CD14-positive monocyte (primary cell): ENCODE measurements at regions not wholly inside any gene's neighbourhood (a gene's known extent, or its start where the extent isn't known, plus 50 kb on each side); places are given as distances from the start of the nearest gene placed in this dataset.

ENCODE experiments used
- DNase-seq, 3 donors: peaks; one replicate each; pipeline ENCODE4 v3.0.0-alpha.2; 2011 to 2022
- H2AFZ ChIP-seq: 2 replicates; pipeline ENCODE4 v1.6.0; 2012; ENCODE audit warnings: mild to moderate bottlenecking, low read depth, low read length, inconsistent platforms; ENCODE audit not compliant: insufficient read depth, poor library complexity, severe bottlenecking
- H3K27ac ChIP-seq, 2 donors: 1 replicate in 1 of 2; 2 replicates in 1 of 2; pipeline ENCODE4 v1.5.1; 2012 to 2013; ENCODE audit warnings: low read length in 2 of 2, control low read depth in 1 of 2, inconsistent platforms in 1 of 2, low read depth in 1 of 2, mild to moderate bottlenecking in 1 of 2
- H3K27me3 ChIP-seq, 2 donors: one replicate each; pipeline versions ENCODE4 v1.6.0 to v1.6.1; 2011 to 2013; ENCODE audit warnings: low read length in 2 of 2; ENCODE audit not compliant: control insufficient read depth in 2 of 2, insufficient read depth in 2 of 2
- H3K36me3 ChIP-seq, 2 donors: replicated peaks in 1 of 2; 1 replicate in 1 of 2; 2 replicates in 1 of 2; pipeline versions ENCODE4 v1.5.1 to v1.6.1; 2012 to 2013; ENCODE audit warnings: low read length in 2 of 2, control low read depth in 1 of 2, inconsistent platforms in 1 of 2, mild to moderate bottlenecking in 1 of 2; ENCODE audit not compliant: insufficient read depth in 2 of 2, control insufficient read depth in 1 of 2
- H3K4me1 ChIP-seq, 2 donors: 1 replicate in 1 of 2; 2 replicates in 1 of 2; pipeline versions ENCODE4 v1.5.1 to v1.6.1; 2012 to 2013; ENCODE audit warnings: low read length in 2 of 2, control low read depth in 1 of 2, inconsistent platforms in 1 of 2, mild to moderate bottlenecking in 1 of 2, moderate library complexity in 1 of 2; ENCODE audit not compliant: insufficient read depth in 2 of 2, control insufficient read depth in 1 of 2
- H3K4me2 ChIP-seq: replicated peaks from 2 replicates; pipeline ENCODE3; 2012; ENCODE audit warnings: low read length, moderate library complexity, mild to moderate bottlenecking; ENCODE audit not compliant: poor library complexity, severe bottlenecking; ENCODE audit errors: extremely low read depth
- H3K4me3 ChIP-seq, 3 experiments: fragments of 200-600 bp in 1 of 3; sonication (generic) in 1 of 3; replicated peaks in 1 of 3; 1 replicate in 2 of 3; 2 replicates in 1 of 3; pipeline ENCODE4 v1.5.1; 2011 to 2013; ENCODE audit warnings: low read length in 3 of 3, mild to moderate bottlenecking in 3 of 3, control low read depth in 2 of 3, low read depth in 2 of 3, inconsistent platforms in 1 of 3, moderate library complexity in 1 of 3
- H3K79me2 ChIP-seq: 2 replicates; pipeline ENCODE4 v1.6.0; 2012; ENCODE audit warnings: mild to moderate bottlenecking, control low read depth, inconsistent platforms, low read length, moderate library complexity; ENCODE audit not compliant: insufficient read depth
- H3K9ac ChIP-seq: 2 replicates; pipeline ENCODE4 v1.6.0; 2017; ENCODE audit warnings: low read length, mild to moderate bottlenecking; ENCODE audit not compliant: insufficient read depth, poor library complexity, severe bottlenecking
- H3K9me3 ChIP-seq, 2 donors: replicated peaks in 1 of 2; 1 replicate in 1 of 2; 2 replicates in 1 of 2; pipeline versions ENCODE4 v1.5.1 to v1.6.1; 2012 to 2013; ENCODE audit warnings: low read length in 2 of 2, control low read depth in 1 of 2; ENCODE audit not compliant: control insufficient read depth in 1 of 2, insufficient read depth in 1 of 2
- H4K20me1 ChIP-seq: 2 replicates; pipeline ENCODE4 v1.6.0; 2012; ENCODE audit warnings: mild to moderate bottlenecking, low read length, control low read depth, moderate library complexity; ENCODE audit not compliant: insufficient read depth
- H3K27ac Mint-ChIP-seq, 7 donors: one replicate each; pipeline ENCODE4 v1.8.0; 2020; ENCODE audit warnings: mild to moderate bottlenecking in 7 of 7, mixed read lengths in 7 of 7, moderate library complexity in 6 of 7, inconsistent platforms in 2 of 7
- H3K27me3 Mint-ChIP-seq, 3 donors: one replicate each; pipeline ENCODE4 v1.8.0; 2021 to 2022; ENCODE audit warnings: low read depth in 3 of 3, mild to moderate bottlenecking in 3 of 3, mixed read lengths in 3 of 3, moderate library complexity in 3 of 3, inconsistent platforms in 1 of 3
- H3K36me3 Mint-ChIP-seq, 2 donors: one replicate each; pipeline ENCODE4 v1.8.0; 2020; ENCODE audit warnings: mixed read lengths in 2 of 2, inconsistent platforms in 1 of 2, mild to moderate bottlenecking in 1 of 2
- H3K4me1 Mint-ChIP-seq: one replicate; pipeline ENCODE4 v1.8.0; 2020; ENCODE audit warnings: mild to moderate bottlenecking, mixed read lengths
- H3K4me3 Mint-ChIP-seq, 2 donors: one replicate each; pipeline ENCODE4 v1.8.0; 2020; ENCODE audit warnings: mild to moderate bottlenecking in 2 of 2, mixed read lengths in 2 of 2, moderate library complexity in 1 of 2
- H3K9me3 Mint-ChIP-seq, 7 donors: one replicate each; pipeline ENCODE4 v1.8.0; 2020 to 2022; ENCODE audit warnings: mixed read lengths in 7 of 7, mild to moderate bottlenecking in 6 of 7, moderate library complexity in 6 of 7, inconsistent platforms in 2 of 7
- CTCF ChIP-seq: fragments of 200-600 bp; IDR thresholded peaks from one replicate; pipeline ENCODE4 v1.8.0; 2022; ENCODE audit warnings: antibody characterized with exemption, mild to moderate bottlenecking
- WGBS: methylation state at CpG from one replicate; pipeline ENCODE4 v1.1.5; 2013; ENCODE audit warnings: missing lambda C conversion rate; ENCODE audit not compliant: insufficient coverage; 5-methylcytosine and 5-hydroxymethylcytosine counted together
- intact Hi-C, 2 donors: fragments of 100-400 bp; cut with micrococcal nuclease; formaldehyde crosslinking; loops; one replicate each; pipeline versions ENCODE4 v1.15.0 to v1.15.1; 2023

- H3K4me3 ChIP-seq, result no peak overlapping the region
- Mint-ChIP-seq H3K4me1 (no peaks in the 10 kb centered on the region), H3K4me3 (no peak overlapping the region), H3K27me3 (no peaks in the 10 kb centered on the region), H3K27ac (no peak overlapping the region), H3K36me3 (no peaks in the 10 kb centered on the region), H3K9me3 (peaks cover 0 to 4% (median 2%) of the 10 kb centered on the region in 7 donors)
- no peaks in the 10 kb centered on the region for H3K27me3 ChIP-seq
- no peak overlapping the region for H2AFZ ChIP-seq
- H3K9ac ChIP-seq, result no peak overlapping the region
- no peak overlapping the region for H3K27ac ChIP-seq
- no peaks in the 10 kb centered on the region for H4K20me1 ChIP-seq
- H3K9me3 ChIP-seq, result no peaks in the 10 kb centered on the region
- no peaks in the 10 kb centered on the region for H3K36me3 ChIP-seq
- no peaks in the 10 kb centered on the region for H3K4me1 ChIP-seq
- TF ChIP-seq CTCF, result no peak
- DNase-seq, result no peak
- no peak overlapping the region for H3K4me2 ChIP-seq
- H3K79me2 ChIP-seq, result no peaks in the 10 kb centered on the region
- intact Hi-C loops, result no loop called here
- WGBS, result 95% methylated on average over 5 of the region's 6 CpGs
These were observed 113.8 kb upstream of the DIO2 start for GRCh38 chr14:80325112-80325511.

- TF ChIP-seq CTCF, result no peak
- H3K9ac ChIP-seq, result no peak overlapping the region
- H2AFZ ChIP-seq, result no peak overlapping the region
- no peak overlapping the region for H3K4me2 ChIP-seq
- no peaks in the 10 kb centered on the region for H3K4me1 ChIP-seq
- H4K20me1 ChIP-seq, result no peaks in the 10 kb centered on the region
- no peaks in the 10 kb centered on the region for H3K79me2 ChIP-seq
- H3K4me1 Mint-ChIP-seq, result no peaks in the 10 kb centered on the region
- H3K4me3 ChIP-seq, result no peak overlapping the region
- no peaks in the 10 kb centered on the region for H3K27me3 Mint-ChIP-seq
- intact Hi-C loops, result no loop called here
- WGBS, result no CpG with 5 or more reads among the region's 3 CpGs
- H3K27me3 ChIP-seq, result no peaks in the 10 kb centered on the region
- H3K27ac ChIP-seq, result no peak overlapping the region
- no peak overlapping the region for H3K27ac Mint-ChIP-seq
- H3K4me3 Mint-ChIP-seq, result no peak overlapping the region
- H3K9me3 ChIP-seq, result no peaks in the 10 kb centered on the region
- H3K36me3 Mint-ChIP-seq, result no peaks in the 10 kb centered on the region
- DNase-seq, result no peak
- peaks cover 0 to 6% (median 2%) of the 10 kb centered on the region in 7 donors for H3K9me3 Mint-ChIP-seq
- no peaks in the 10 kb centered on the region for H3K36me3 ChIP-seq
These were observed 113.3 kb upstream of the DIO2 start for GRCh38 chr14:80324649-80325048.
